HUES6 (cell line): ENCODE measurements at regions not wholly inside any gene's neighbourhood (a gene's known extent, or its start where the extent isn't known, plus 50 kb on each side); places are given as distances from the start of the nearest gene placed in this dataset.
A peak's percentile ranks its signal among the peaks of the same experiment; 100 is the strongest.

Experiments used
- H3K27ac ChIP-seq: 2 replicates; pipeline ENCODE4 v1.7.0; 2013; ENCODE audit warnings: low read depth, mild to moderate bottlenecking, low read length, inconsistent platforms
- H3K27me3 ChIP-seq: 2 replicates; pipeline ENCODE4 v1.6.1; 2013; ENCODE audit warnings: low read length; ENCODE audit not compliant: control insufficient read depth, insufficient read depth
- H3K36me3 ChIP-seq: 2 replicates; pipeline ENCODE4 v1.6.1; 2013; ENCODE audit warnings: low read length; ENCODE audit not compliant: control insufficient read depth, insufficient read depth
- H3K4me1 ChIP-seq: 2 replicates; pipeline ENCODE4 v1.6.1; 2013; ENCODE audit warnings: low read length; ENCODE audit not compliant: control insufficient read depth, insufficient read depth
- H3K4me3 ChIP-seq: 2 replicates; pipeline ENCODE4 v1.5.1; 2013; ENCODE audit warnings: low read depth, low read length
- H3K9ac ChIP-seq: one replicate; pipeline ENCODE4 v1.6.1; 2013; ENCODE audit warnings: mild to moderate bottlenecking, low read length
- H3K9me3 ChIP-seq: 2 replicates; pipeline ENCODE4 v1.6.1; 2013; ENCODE audit warnings: low read depth, low read length; ENCODE audit not compliant: control insufficient read depth, insufficient read depth

GRCh38 chr1:149849111-149849946 is 50.0 kb upstream of the BOLA1 start:
- H3K27me3 ChIP-seq, result no peaks in the 10 kb centered on the region
- peak overlapping the region; percentile 99 for H3K9ac ChIP-seq
- H3K4me3 ChIP-seq, result peak overlapping the region; percentile 88
- peak overlapping the region; percentile 83 for H3K27ac ChIP-seq
- H3K9me3 ChIP-seq, result no peaks in the 10 kb centered on the region
- peaks cover 40% of the 10 kb centered on the region for H3K4me1 ChIP-seq
- no peaks in the 10 kb centered on the region for H3K36me3 ChIP-seq
